OCI-LY7 (cell line): ENCODE measurements at regions not wholly inside any gene's neighbourhood (a gene's known extent, or its start where the extent isn't known, plus 50 kb on each side); places are given as distances from the start of the nearest gene placed in this dataset.

Experiments
- BruUV-seq: library from RNA; stranded (reverse); fragments of 400-500 nt; replicated peaks from 2 replicates; lab custom pipeline; 2021; lab: Mats Ljungman, UMichigan
- CTCF ChIA-PET: fragments of 300-600 bp; sonication (Branson Sonifier 250); formaldehyde crosslinking; loops from one replicate; lab custom pipeline; 2022; ENCODE audit warnings: antibody characterized with exemption; ENCODE audit not compliant: unreplicated experiment; lab: Charles Lee
- POLR2A ChIA-PET: fragments of 300-600 bp; sonication (Branson Sonifier 250); formaldehyde crosslinking; loops from one replicate; lab custom pipeline; 2022; ENCODE audit warnings: antibody characterized with exemption; lab: Charles Lee
- DNase-seq: peaks from one replicate; pipeline ENCODE4 v3.0.0-alpha.2; 2015; ENCODE audit warnings: low spot score
- H2AFZ ChIP-seq: fragments of 200-600 bp; sonication (generic), shearing (Covaris generic); 2 replicates; pipeline ENCODE4 v1.6.1; 2014; ENCODE audit warnings: mild to moderate bottlenecking, antibody characterized with exemption, low read length, moderate library complexity
- H3K27ac ChIP-seq: fragments of 200-600 bp; sonication (generic); 2 replicates; pipeline ENCODE4 v1.5.1; 2014; ENCODE audit warnings: mixed run types, low read depth, mild to moderate bottlenecking, moderate library complexity, low read length, inconsistent platforms; ENCODE audit not compliant: poor library complexity, severe bottlenecking
- H3K36me3 ChIP-seq: fragments of 200-600 bp; sonication (generic); 2 replicates; pipeline ENCODE4 v1.6.1; 2014; ENCODE audit warnings: mild to moderate bottlenecking, antibody characterized with exemption, low read length, moderate library complexity, mixed read lengths; ENCODE audit not compliant: insufficient read depth
- H3K4me1 ChIP-seq: fragments of 200-600 bp; sonication (generic); 2 replicates; pipeline ENCODE4 v1.5.1; 2014; ENCODE audit warnings: mild to moderate bottlenecking, low read length; ENCODE audit not compliant: insufficient read depth, poor library complexity, severe bottlenecking
- H3K4me2 ChIP-seq: fragments of 200-600 bp; sonication (generic); 2 replicates; pipeline ENCODE4 v1.6.1; 2014; ENCODE audit warnings: mild to moderate bottlenecking, low read length
- H3K4me3 ChIP-seq: fragments of 200-600 bp; sonication (generic); 2 replicates; pipeline ENCODE4 v1.5.1; 2014; ENCODE audit warnings: mild to moderate bottlenecking, low read depth, low read length; ENCODE audit not compliant: poor library complexity, severe bottlenecking
- H3K79me2 ChIP-seq: fragments of 200-600 bp; sonication (generic); 2 replicates; pipeline ENCODE4 v1.6.1; 2016; ENCODE audit warnings: low read depth, mild to moderate bottlenecking, low read length, moderate library complexity, mixed read lengths; ENCODE audit not compliant: insufficient read depth
- H3K9me2 ChIP-seq: fragments of 200-600 bp; sonication (generic); 2 replicates; pipeline ENCODE4 v1.6.1; 2016; ENCODE audit warnings: mild to moderate bottlenecking, low read length, mixed read lengths; ENCODE audit not compliant: insufficient read depth
- H3K9me3 ChIP-seq: fragments of 200-600 bp; sonication (generic); 2 replicates; pipeline ENCODE4 v1.6.1; 2014; ENCODE audit warnings: mild to moderate bottlenecking, mixed run types, low read length, mixed read lengths
- H4K20me1 ChIP-seq: fragments of 200-600 bp; sonication (generic); 2 replicates; pipeline ENCODE4 v1.6.1; 2014; ENCODE audit warnings: mild to moderate bottlenecking, antibody characterized with exemption, low read length, moderate library complexity, mixed read lengths; ENCODE audit not compliant: insufficient read depth
- EZH2phosphoT487 ChIP-seq: fragments of 200-600 bp; sonication (generic); IDR thresholded peaks from 2 replicates; pipeline ENCODE4 v1.6.1; 2018; ENCODE audit warnings: low read depth, borderline replicate concordance, mild to moderate bottlenecking, mixed run types, antibody characterized with exemption, low read length, moderate library complexity, mixed read lengths
- intact Hi-C: fragments of 100-400 bp; cut with micrococcal nuclease; formaldehyde crosslinking; loops from one replicate; pipeline ENCODE4 v1.10.0; 2022; ENCODE audit not compliant: unreplicated experiment
- TF ChIP-seq, protein P1 (sequence below): fragments of 200-600 bp; sonication (generic); conservative IDR thresholded peaks from 2 replicates; pipeline ENCODE4 v1.5.1; 2014; ENCODE audit warnings: mild to moderate bottlenecking, antibody characterized with exemption, low read length, moderate library complexity, mixed read lengths

DNA sequence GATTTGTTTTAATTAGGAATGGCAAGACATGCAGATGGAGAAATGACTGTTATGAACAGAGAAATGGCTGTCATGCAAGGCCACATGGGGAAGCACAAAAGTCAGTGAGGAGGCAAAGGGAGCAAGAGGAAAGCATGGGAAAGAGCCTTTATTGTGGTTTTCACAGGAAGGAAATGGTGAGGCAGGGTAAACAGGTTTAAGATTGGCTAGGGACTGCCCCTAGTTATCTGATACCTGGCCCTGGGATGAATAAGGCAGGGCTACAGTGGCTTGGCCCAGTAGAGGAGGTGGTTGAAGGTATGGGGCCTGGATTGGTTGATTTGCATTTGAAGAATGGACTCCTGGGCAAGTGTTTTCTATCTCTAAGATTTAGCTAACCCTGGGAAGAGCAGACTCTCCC lies 168.7 kb upstream of the CNOT2 start:
- intact Hi-C loops, result no loop called here
- CTCF ChIA-PET, result interaction anchor here (0.5 kb wide), 1 partner anchor 303 kb away, joined by 5 read pairs; no protein-coding TSS in a partner anchor
- no TSS peak for BruUV-seq
- Histone ChIP-seq H2AFZ (no peak overlapping the region), H3K27ac (no peak overlapping the region), H4K20me1 (no peaks in the 10 kb centered on the region), H3K4me1 (no peaks in the 10 kb centered on the region), H3K79me2 (no peaks in the 10 kb centered on the region), H3K4me3 (no peak overlapping the region), H3K9me2 (no peaks in the 10 kb centered on the region), H3K36me3 (no peaks in the 10 kb centered on the region), H3K4me2 (no peak overlapping the region), H3K9me3 (no peaks in the 10 kb centered on the region)
- TF ChIP-seq, protein P1, sequence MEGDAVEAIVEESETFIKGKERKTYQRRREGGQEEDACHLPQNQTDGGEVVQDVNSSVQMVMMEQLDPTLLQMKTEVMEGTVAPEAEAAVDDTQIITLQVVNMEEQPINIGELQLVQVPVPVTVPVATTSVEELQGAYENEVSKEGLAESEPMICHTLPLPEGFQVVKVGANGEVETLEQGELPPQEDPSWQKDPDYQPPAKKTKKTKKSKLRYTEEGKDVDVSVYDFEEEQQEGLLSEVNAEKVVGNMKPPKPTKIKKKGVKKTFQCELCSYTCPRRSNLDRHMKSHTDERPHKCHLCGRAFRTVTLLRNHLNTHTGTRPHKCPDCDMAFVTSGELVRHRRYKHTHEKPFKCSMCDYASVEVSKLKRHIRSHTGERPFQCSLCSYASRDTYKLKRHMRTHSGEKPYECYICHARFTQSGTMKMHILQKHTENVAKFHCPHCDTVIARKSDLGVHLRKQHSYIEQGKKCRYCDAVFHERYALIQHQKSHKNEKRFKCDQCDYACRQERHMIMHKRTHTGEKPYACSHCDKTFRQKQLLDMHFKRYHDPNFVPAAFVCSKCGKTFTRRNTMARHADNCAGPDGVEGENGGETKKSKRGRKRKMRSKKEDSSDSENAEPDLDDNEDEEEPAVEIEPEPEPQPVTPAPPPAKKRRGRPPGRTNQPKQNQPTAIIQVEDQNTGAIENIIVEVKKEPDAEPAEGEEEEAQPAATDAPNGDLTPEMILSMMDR, result no peak
- TF ChIP-seq EZH2phosphoT487, result no peak
- POLR2A ChIA-PET, result no interaction called here
- no peak for DNase-seq

DNA sequence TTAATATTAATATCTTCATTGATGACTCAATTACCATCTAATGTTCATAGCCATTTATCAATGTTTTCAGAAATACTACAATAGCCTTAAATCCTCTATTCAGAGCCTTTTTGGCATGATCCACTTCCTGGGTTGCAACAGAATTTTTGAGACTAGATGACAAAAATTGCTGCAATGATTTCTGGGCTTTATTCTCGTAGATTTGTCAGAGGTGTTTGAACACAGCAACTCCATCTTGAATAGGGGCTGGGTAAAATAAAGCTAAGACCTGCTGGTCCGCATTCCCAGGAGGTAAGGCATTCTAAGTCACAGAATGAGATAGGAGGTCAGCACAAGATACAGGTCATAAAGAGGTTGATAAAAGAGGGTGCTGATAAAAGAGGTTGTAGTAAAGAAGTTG lies 165.8 kb upstream of the CNOT2 start:
- H3K27ac ChIP-seq, result no peak overlapping the region
- H4K20me1 ChIP-seq, result no peaks in the 10 kb centered on the region
- H3K9me2 ChIP-seq, result no peaks in the 10 kb centered on the region
- CTCF ChIA-PET, result no interaction called here
- no peak for TF ChIP-seq EZH2phosphoT487
- TF ChIP-seq, protein P1, result no peak
- intact Hi-C loops, result no loop called here
- no peaks in the 10 kb centered on the region for H3K79me2 ChIP-seq
- H3K36me3 ChIP-seq, result no peaks in the 10 kb centered on the region
- POLR2A ChIA-PET, result interaction anchor here (0.9 kb wide), 1 partner anchor 75 kb away, joined by 3 read pairs; no protein-coding TSS in a partner anchor
- no peak overlapping the region for H3K4me2 ChIP-seq
- H3K9me3 ChIP-seq, result no peaks in the 10 kb centered on the region
- no peak overlapping the region for H3K4me3 ChIP-seq
- BruUV-seq, result no TSS peak
- no peak for DNase-seq
- peaks cover 6% of the 10 kb centered on the region for H3K4me1 ChIP-seq
- H2AFZ ChIP-seq, result no peak overlapping the region

DNA sequence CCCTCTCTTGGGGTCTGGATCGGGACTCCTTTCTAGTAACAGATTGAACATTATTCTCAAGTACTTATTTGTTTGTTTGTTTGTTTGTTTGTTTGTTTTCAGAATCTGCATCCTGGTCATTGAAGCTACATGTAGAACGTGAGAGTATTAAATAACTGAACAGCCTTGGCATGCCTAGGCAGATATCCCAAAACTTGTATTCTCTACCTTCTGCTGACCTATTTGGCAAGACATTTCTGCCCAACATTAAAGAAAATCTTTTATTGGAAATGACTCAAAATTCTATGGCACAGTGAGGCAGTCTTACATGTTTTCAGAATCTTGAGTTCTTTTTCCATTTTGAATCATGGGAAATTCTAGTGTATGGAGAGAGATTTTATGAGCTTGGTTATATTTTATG lies 165.1 kb upstream of the CNOT2 start:
- ChIA-PET POLR2A (interaction anchor here (0.9 kb wide), 1 partner anchor 74 kb away, joined by 3 read pairs; no protein-coding TSS in a partner anchor), CTCF (no interaction called here)
- TF ChIP-seq EZH2phosphoT487, result no peak
- TF ChIP-seq, protein P1, result no peak
- Histone ChIP-seq H3K79me2 (no peaks in the 10 kb centered on the region), H4K20me1 (no peaks in the 10 kb centered on the region), H3K27ac (no peak overlapping the region), H3K36me3 (no peaks in the 10 kb centered on the region), H2AFZ (no peak overlapping the region), H3K4me1 (peaks cover 6% of the 10 kb centered on the region), H3K9me3 (no peaks in the 10 kb centered on the region), H3K4me2 (no peak overlapping the region), H3K4me3 (no peak overlapping the region), H3K9me2 (no peaks in the 10 kb centered on the region)
- intact Hi-C loops, result no loop called here
- BruUV-seq, result no TSS peak
- DNase-seq, result no peak
